Astrocyte (in vitro differentiated cells and primary cell): ENCODE measurements at regions not wholly inside any gene's neighbourhood (a gene's known extent, or its start where the extent isn't known, plus 50 kb on each side); places are given as distances from the start of the nearest gene placed in this dataset.

Experiments used
- DNase-seq: peaks from one replicate; pipeline ENCODE4 v3.0.0-alpha.2; 2010; ENCODE audit warnings: low read depth
- FAIRE-seq: peaks from 2 replicates; lab custom pipeline; 2011; peaks lifted over from hg19 to GRCh38; lab: Jason Lieb, UNC
- H2AFZ ChIP-seq: 2 replicates; pipeline ENCODE4 v1.6.0; 2012; ENCODE audit warnings: low read depth, low read length, inconsistent platforms
- H3K27ac ChIP-seq: 2 replicates; pipeline ENCODE4 v1.5.1; 2011; ENCODE audit warnings: low read depth, low read length, inconsistent platforms
- H3K27me3 ChIP-seq: 2 replicates; pipeline ENCODE4 v1.6.0; 2011; ENCODE audit warnings: low read length, inconsistent platforms; ENCODE audit not compliant: insufficient read depth
- H3K36me3 ChIP-seq: 2 replicates; pipeline ENCODE4 v1.5.1; 2011; ENCODE audit warnings: low read length, inconsistent platforms; ENCODE audit not compliant: insufficient read depth
- H3K4me1 ChIP-seq: 2 replicates; pipeline ENCODE4 v1.5.1; 2011; ENCODE audit warnings: low read length, inconsistent platforms; ENCODE audit not compliant: insufficient read depth
- H3K4me2 ChIP-seq: 2 replicates; pipeline ENCODE4 v1.6.0; 2012; ENCODE audit warnings: low read length, inconsistent platforms
- H3K4me3 ChIP-seq: 2 replicates; pipeline ENCODE4 v1.5.1; 2011; ENCODE audit warnings: low read depth, mild to moderate bottlenecking, low read length, inconsistent platforms; ENCODE audit not compliant: insufficient read depth
- H3K79me2 ChIP-seq: 2 replicates; pipeline ENCODE4 v1.6.0; 2012; ENCODE audit warnings: mild to moderate bottlenecking, low read length, inconsistent platforms; ENCODE audit not compliant: insufficient read depth
- H3K9ac ChIP-seq: 2 replicates; pipeline ENCODE4 v1.6.0; 2012; ENCODE audit warnings: mild to moderate bottlenecking, low read length, inconsistent platforms
- H3K9me3 ChIP-seq: 2 replicates; pipeline ENCODE4 v1.5.1; 2012; ENCODE audit warnings: low read depth, mild to moderate bottlenecking, low read length, inconsistent platforms; ENCODE audit not compliant: insufficient read depth
- H4K20me1 ChIP-seq: 2 replicates; pipeline ENCODE4 v1.6.0; 2012; ENCODE audit warnings: low read length, inconsistent platforms; ENCODE audit not compliant: insufficient read depth
- H3K27ac Mint-ChIP-seq: one replicate; pipeline ENCODE4 v1.8.0; 2021; ENCODE audit warnings: mild to moderate bottlenecking, mixed read lengths; ENCODE audit not compliant: unreplicated experiment
- H3K27me3 Mint-ChIP-seq: one replicate; pipeline ENCODE4 v1.8.0; 2021; ENCODE audit warnings: low read depth, mixed read lengths; ENCODE audit not compliant: unreplicated experiment
- H3K36me3 Mint-ChIP-seq: one replicate; pipeline ENCODE4 v1.8.0; 2021; ENCODE audit warnings: low read depth, mixed read lengths; ENCODE audit not compliant: unreplicated experiment
- H3K4me1 Mint-ChIP-seq: one replicate; pipeline ENCODE4 v1.8.0; 2021; ENCODE audit warnings: low read depth, mixed read lengths; ENCODE audit not compliant: unreplicated experiment
- H3K4me3 Mint-ChIP-seq: one replicate; pipeline ENCODE4 v1.8.0; 2021; ENCODE audit warnings: mild to moderate bottlenecking, moderate library complexity, mixed read lengths; ENCODE audit not compliant: unreplicated experiment
- H3K9me3 Mint-ChIP-seq: one replicate; pipeline ENCODE4 v1.8.0; 2021; ENCODE audit warnings: mild to moderate bottlenecking, mixed read lengths; ENCODE audit not compliant: unreplicated experiment
- EZH2 ChIP-seq: IDR thresholded peaks from 2 replicates; pipeline ENCODE4 v1.6.1; 2012; ENCODE audit warnings: mild to moderate bottlenecking, low read length, inconsistent platforms; ENCODE audit not compliant: insufficient read depth
- TF ChIP-seq, protein P1 (sequence below): IDR thresholded peaks from 2 replicates; pipeline ENCODE4 v1.5.1; 2011; ENCODE audit warnings: low read depth, mild to moderate bottlenecking, inconsistent platforms, low read length, moderate library complexity; ENCODE audit not compliant: insufficient read depth

DNA sequence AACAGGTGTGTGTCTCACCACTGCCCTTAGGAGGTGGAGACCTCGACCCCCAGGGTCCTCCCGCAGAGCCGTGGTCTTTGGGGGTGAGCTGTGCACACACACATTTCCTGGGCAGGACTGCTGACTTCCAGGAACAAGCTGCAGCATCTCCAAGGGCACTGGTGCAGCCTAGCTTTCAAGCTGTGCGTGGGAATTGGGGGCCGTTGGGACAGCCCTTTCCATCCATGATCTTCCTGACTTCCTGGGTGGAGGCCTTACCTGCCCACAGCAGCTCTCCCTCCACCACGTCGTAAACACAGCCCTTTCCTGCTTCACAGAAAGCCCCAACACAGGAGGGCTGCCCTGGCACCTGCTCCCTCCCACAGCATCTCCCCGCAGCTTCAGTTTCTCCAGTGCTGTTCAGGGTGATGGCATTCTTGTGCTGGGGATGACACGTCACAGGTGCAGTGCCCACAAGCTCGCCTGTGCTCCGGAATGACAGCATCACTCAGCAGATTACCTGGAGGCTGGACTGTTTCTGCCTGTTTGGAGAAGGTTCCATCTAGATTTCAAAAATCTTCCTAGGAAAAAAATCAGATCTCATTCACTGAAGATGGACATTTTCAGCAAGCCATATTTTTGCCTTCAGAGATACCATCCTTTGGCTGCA, 208.0 kb upstream of the PPP2R2D start:
- no peak overlapping the region for H2AFZ ChIP-seq
- Mint-ChIP-seq H3K36me3 (no peaks in the 10 kb centered on the region), H3K27ac (no peak overlapping the region), H3K4me3 (no peak overlapping the region), H3K9me3 (peaks cover 3% of the 10 kb centered on the region), H3K4me1 (no peaks in the 10 kb centered on the region), H3K27me3 (peaks cover 48% of the 10 kb centered on the region)
- no peak for FAIRE-seq
- no peaks in the 10 kb centered on the region for H3K4me1 ChIP-seq
- no peak overlapping the region for H3K4me2 ChIP-seq
- H3K9me3 ChIP-seq: peaks cover 21% of the 10 kb centered on the region
- no peaks in the 10 kb centered on the region for H3K27me3 ChIP-seq
- no peak overlapping the region for H3K27ac ChIP-seq
- no peak overlapping the region for H3K4me3 ChIP-seq
- no peaks in the 10 kb centered on the region for H4K20me1 ChIP-seq
- H3K79me2 ChIP-seq: no peaks in the 10 kb centered on the region
- no peak for DNase-seq
- H3K9ac ChIP-seq: no peak overlapping the region
- no peaks in the 10 kb centered on the region for H3K36me3 ChIP-seq
- TF ChIP-seq, protein P1, sequence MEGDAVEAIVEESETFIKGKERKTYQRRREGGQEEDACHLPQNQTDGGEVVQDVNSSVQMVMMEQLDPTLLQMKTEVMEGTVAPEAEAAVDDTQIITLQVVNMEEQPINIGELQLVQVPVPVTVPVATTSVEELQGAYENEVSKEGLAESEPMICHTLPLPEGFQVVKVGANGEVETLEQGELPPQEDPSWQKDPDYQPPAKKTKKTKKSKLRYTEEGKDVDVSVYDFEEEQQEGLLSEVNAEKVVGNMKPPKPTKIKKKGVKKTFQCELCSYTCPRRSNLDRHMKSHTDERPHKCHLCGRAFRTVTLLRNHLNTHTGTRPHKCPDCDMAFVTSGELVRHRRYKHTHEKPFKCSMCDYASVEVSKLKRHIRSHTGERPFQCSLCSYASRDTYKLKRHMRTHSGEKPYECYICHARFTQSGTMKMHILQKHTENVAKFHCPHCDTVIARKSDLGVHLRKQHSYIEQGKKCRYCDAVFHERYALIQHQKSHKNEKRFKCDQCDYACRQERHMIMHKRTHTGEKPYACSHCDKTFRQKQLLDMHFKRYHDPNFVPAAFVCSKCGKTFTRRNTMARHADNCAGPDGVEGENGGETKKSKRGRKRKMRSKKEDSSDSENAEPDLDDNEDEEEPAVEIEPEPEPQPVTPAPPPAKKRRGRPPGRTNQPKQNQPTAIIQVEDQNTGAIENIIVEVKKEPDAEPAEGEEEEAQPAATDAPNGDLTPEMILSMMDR: no peak
- TF ChIP-seq EZH2: no peak

- Histone ChIP-seq H4K20me1 (no peaks in the 10 kb centered on the region), H3K9ac (no peak overlapping the region), H3K27ac (no peak overlapping the region), H3K27me3 (no peaks in the 10 kb centered on the region), H3K79me2 (no peaks in the 10 kb centered on the region), H3K36me3 (no peaks in the 10 kb centered on the region), H2AFZ (no peak overlapping the region), H3K4me3 (no peak overlapping the region), H3K4me1 (no peaks in the 10 kb centered on the region), H3K4me2 (no peak overlapping the region), H3K9me3 (peaks cover 23% of the 10 kb centered on the region)
- H3K36me3 Mint-ChIP-seq: no peaks in the 10 kb centered on the region
- H3K4me3 Mint-ChIP-seq: no peak overlapping the region
- peak overlapping the region; percentile 34 for H3K27ac Mint-ChIP-seq
- TF ChIP-seq EZH2: no peak
- TF ChIP-seq, protein P1: no peak
- FAIRE-seq (no peak), DNase-seq (no peak)
- H3K4me1 Mint-ChIP-seq: no peaks in the 10 kb centered on the region
- peaks cover 6% of the 10 kb centered on the region for H3K9me3 Mint-ChIP-seq
- peaks cover 58% of the 10 kb centered on the region for H3K27me3 Mint-ChIP-seq
Measured at GRCh38 chr10:131693766-131694165, 207.0 kb upstream of the PPP2R2D start.

GRCh38 chr10:131694168-131694780, 206.5 kb upstream of the PPP2R2D start:
- Mint-ChIP-seq H3K36me3 (no peaks in the 10 kb centered on the region), H3K27ac (peak overlapping the region; percentile 34), H3K9me3 (peaks cover 6% of the 10 kb centered on the region), H3K4me1 (no peaks in the 10 kb centered on the region), H3K27me3 (peaks cover 63% of the 10 kb centered on the region), H3K4me3 (no peak overlapping the region)
- Histone ChIP-seq H3K9ac (no peak overlapping the region), H3K27me3 (no peaks in the 10 kb centered on the region), H3K79me2 (no peaks in the 10 kb centered on the region), H3K36me3 (no peaks in the 10 kb centered on the region), H2AFZ (no peak overlapping the region), H4K20me1 (no peaks in the 10 kb centered on the region), H3K4me3 (no peak overlapping the region), H3K9me3 (peaks cover 21% of the 10 kb centered on the region), H3K4me1 (no peaks in the 10 kb centered on the region), H3K4me2 (no peak overlapping the region), H3K27ac (no peak overlapping the region)
- TF ChIP-seq EZH2: no peak
- TF ChIP-seq, protein P1: no peak
- DNase-seq: no peak
- no peak for FAIRE-seq
